ENCODE measurements at regions not wholly inside any gene's neighbourhood (a gene's known extent, or its start where the extent isn't known, plus 50 kb on each side); places are given as distances from the start of the nearest gene placed in this dataset.

DNA sequence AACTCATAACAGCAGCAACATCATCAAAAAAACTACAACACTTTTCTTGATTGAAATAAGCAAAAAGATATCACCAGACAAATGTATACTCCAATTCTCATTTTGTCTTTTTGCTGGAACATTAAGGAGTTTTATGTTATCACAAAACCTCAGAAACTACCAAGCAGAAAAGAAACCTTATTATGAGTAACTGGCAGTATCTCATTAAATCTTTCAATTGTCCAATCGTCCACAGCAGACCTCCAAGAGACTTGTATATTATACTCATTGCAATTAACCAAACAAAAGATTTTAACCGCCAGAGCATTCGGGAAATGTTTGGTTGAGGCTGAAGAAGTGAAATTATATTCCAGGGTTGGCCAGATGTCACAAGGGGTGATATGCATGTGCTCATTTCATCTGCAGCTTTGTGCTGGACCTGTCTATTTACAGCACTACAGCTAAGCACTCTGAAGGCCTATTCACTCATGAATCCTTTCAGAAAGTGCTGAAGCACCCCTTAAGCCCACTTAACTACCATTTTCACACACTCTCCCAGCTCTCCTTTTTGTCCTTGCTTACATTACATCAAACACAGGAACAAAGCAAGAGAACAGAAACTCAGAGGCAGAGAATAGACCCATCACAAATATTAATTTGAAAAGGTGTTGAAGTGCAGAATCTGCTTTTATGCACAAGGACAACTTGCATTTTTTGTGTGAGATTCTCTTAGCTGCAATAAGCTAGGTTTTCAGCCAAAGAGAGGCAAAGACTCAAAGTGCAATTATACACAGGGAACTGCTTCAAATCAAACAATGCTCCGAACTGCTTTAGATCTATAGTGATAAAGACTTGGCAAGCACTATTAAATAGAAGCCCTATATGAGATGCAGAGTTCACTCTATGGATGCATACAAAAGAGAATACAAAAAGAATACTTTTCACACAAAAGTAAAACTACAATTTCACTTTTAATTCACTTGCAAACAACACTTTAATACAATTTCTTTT lies 150.4 kb upstream of the POU5F2 start:
- ATAC-seq (ENCODE audit: low read depth) (peak; percentile 29; the same call in 1 of the 2 replicates), DNase-seq (no peak)
- no peaks in the 10 kb centered on the region for H3K36me3 ChIP-seq (ENCODE audit: control insufficient read depth, insufficient read depth, low read length)
- CTCF ChIA-PET: no interaction called here
- H3K27me3 ChIP-seq (ENCODE audit: control insufficient read depth, insufficient read depth, low read length): no peaks in the 10 kb centered on the region
- H3K9ac ChIP-seq (ENCODE audit: low read depth, low read length): no peak overlapping the region
- POLR2A ChIA-PET (ENCODE audit: unreplicated experiment): no interaction called here
- no peak overlapping the region for H2AK9ac ChIP-seq (replicated peaks; ENCODE audit: low read depth, low read length, poor library complexity)
- H3K4me1 ChIP-seq (ENCODE audit: control insufficient read depth, insufficient read depth, low read length): no peaks in the 10 kb centered on the region
- H3K79me1 ChIP-seq (ENCODE audit: low read depth in 1 of 2, low read length in 2 of 2): no peaks in the 10 kb centered on the region; a peak in 1 of 4 replicates
- no peak overlapping the region for H2BK20ac ChIP-seq (ENCODE audit: low read depth, low read length)
- no TSS peak for BruUV-seq (replicated peaks)
- no peak overlapping the region for H2AFZ ChIP-seq (replicated peaks; ENCODE audit: low read length, poor library complexity)
- no peak overlapping the region for H3K56ac ChIP-seq (ENCODE audit: extremely low read depth, insufficient read depth, low read length)
- H2BK5ac ChIP-seq (ENCODE audit: low read depth, low read length, poor library complexity, severe bottlenecking): no peak overlapping the region
- H2AK5ac ChIP-seq (ENCODE audit: low read depth, low read length): no peak overlapping the region
- no peak overlapping the region for H3K4ac ChIP-seq (ENCODE audit: low read depth, low read length)
- no peak overlapping the region for H3K23ac ChIP-seq (ENCODE audit: low read depth, low read length)
- H3K4me2 ChIP-seq (ENCODE audit: low read depth, low read length): no peak overlapping the region
- no peaks in the 10 kb centered on the region for H3K9me1 ChIP-seq (ENCODE audit: insufficient read depth, low read length)
- H4K20me1 ChIP-seq (ENCODE audit: insufficient read depth, low read length): no peaks in the 10 kb centered on the region
- dilution Hi-C loops (cut with HindIII; ENCODE audit: low sequenced_read_pairs, unreplicated experiment) (no loop called here), in situ Hi-C loops (cut with MboI; ENCODE audit: low sequenced_read_pairs) (no loop called here), intact Hi-C loops (cut with micrococcal nuclease) (loop anchor here (5.0 kb wide), 2 partner anchors 84 to 284 kb away; no protein-coding TSS in a partner anchor)
- H4K5ac ChIP-seq (ENCODE audit: low read depth, low read length): no peak overlapping the region
- H4K91ac ChIP-seq (ENCODE audit: insufficient read depth, low read depth, low read length): no peak overlapping the region
- H2BK120ac ChIP-seq (ENCODE audit: low read depth, low read length): no peak overlapping the region
- no peak overlapping the region for H3K18ac ChIP-seq (ENCODE audit: low read depth, low read length)
- WGBS, 2 experiments (ENCODE audit: extremely low coverage in 2 of 2, insufficient read length in 1 of 2): no CpG with 5 or more reads among the region's 4 CpGs
- no peak overlapping the region for H4K8ac ChIP-seq (ENCODE audit: low read depth in 2 of 2, low read length in 2 of 2)
- H3K14ac ChIP-seq (replicated peaks; ENCODE audit: low read depth, low read length): no peak overlapping the region
- no peaks in the 10 kb centered on the region for H3K9me3 ChIP-seq (ENCODE audit: control insufficient read depth, insufficient read depth, low read length)
- H3K27ac ChIP-seq (ENCODE audit: insufficient read depth, low read length): no peak overlapping the region
- H2BK15ac ChIP-seq (ENCODE audit: low read depth, low read length): no peak overlapping the region
- no peak overlapping the region for H3K4me3 ChIP-seq (ENCODE audit: insufficient read depth, low read depth, low read length)
- TF ChIP-seq CHD1 (IDR thresholded peaks at IDR 0.05; ENCODE audit: low read depth, low read length) (no peak), POLR2A (IDR thresholded peaks at IDR 0.05; ENCODE audit: low read depth, low read length) (no peak), MAZ (IDR thresholded peaks at IDR 0.05; ENCODE audit: borderline replicate concordance, low read depth, low read length) (no peak), MAFK (IDR thresholded peaks at IDR 0.05; ENCODE audit: low read depth, low read length) (no peak), RCOR1 (IDR thresholded peaks at IDR 0.05; ENCODE audit: insufficient replicate concordance, low read length) (no peak), SMC3 (IDR thresholded peaks at IDR 0.05; ENCODE audit: low read depth, low read length) (no peak), BHLHE40 (IDR thresholded peaks at IDR 0.05; ENCODE audit: low read depth, low read length) (no peak), CEBPB (IDR thresholded peaks at IDR 0.05; ENCODE audit: low read depth, low read length) (no peak), NFE2L2 (IDR thresholded peaks at IDR 0.05; ENCODE audit: low read depth, low read length) (no peak), MXI1 (IDR thresholded peaks at IDR 0.05; ENCODE audit: borderline replicate concordance, low read depth, low read length) (no peak), RFX5 (IDR thresholded peaks at IDR 0.05; ENCODE audit: low read depth, low read length) (no peak), FOS (IDR thresholded peaks at IDR 0.05; ENCODE audit: low read depth, low read length) (no peak)
- TF ChIP-seq, protein P1, sequence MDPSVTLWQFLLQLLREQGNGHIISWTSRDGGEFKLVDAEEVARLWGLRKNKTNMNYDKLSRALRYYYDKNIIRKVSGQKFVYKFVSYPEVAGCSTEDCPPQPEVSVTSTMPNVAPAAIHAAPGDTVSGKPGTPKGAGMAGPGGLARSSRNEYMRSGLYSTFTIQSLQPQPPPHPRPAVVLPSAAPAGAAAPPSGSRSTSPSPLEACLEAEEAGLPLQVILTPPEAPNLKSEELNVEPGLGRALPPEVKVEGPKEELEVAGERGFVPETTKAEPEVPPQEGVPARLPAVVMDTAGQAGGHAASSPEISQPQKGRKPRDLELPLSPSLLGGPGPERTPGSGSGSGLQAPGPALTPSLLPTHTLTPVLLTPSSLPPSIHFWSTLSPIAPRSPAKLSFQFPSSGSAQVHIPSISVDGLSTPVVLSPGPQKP (IDR thresholded peaks at IDR 0.05; ENCODE audit: borderline replicate concordance, low read depth, low read length): no peak
- TF ChIP-seq, protein P2, sequence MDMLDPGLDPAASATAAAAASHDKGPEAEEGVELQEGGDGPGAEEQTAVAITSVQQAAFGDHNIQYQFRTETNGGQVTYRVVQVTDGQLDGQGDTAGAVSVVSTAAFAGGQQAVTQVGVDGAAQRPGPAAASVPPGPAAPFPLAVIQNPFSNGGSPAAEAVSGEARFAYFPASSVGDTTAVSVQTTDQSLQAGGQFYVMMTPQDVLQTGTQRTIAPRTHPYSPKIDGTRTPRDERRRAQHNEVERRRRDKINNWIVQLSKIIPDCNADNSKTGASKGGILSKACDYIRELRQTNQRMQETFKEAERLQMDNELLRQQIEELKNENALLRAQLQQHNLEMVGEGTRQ (IDR thresholded peaks at IDR 0.05; ENCODE audit: low read depth, low read length): no peak
- TF ChIP-seq, protein P3, sequence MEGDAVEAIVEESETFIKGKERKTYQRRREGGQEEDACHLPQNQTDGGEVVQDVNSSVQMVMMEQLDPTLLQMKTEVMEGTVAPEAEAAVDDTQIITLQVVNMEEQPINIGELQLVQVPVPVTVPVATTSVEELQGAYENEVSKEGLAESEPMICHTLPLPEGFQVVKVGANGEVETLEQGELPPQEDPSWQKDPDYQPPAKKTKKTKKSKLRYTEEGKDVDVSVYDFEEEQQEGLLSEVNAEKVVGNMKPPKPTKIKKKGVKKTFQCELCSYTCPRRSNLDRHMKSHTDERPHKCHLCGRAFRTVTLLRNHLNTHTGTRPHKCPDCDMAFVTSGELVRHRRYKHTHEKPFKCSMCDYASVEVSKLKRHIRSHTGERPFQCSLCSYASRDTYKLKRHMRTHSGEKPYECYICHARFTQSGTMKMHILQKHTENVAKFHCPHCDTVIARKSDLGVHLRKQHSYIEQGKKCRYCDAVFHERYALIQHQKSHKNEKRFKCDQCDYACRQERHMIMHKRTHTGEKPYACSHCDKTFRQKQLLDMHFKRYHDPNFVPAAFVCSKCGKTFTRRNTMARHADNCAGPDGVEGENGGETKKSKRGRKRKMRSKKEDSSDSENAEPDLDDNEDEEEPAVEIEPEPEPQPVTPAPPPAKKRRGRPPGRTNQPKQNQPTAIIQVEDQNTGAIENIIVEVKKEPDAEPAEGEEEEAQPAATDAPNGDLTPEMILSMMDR (conservative IDR thresholded peaks at IDR 0.05; ENCODE audit: low read depth, low read length): no peak
